Activated T-helper 1 cell treated with Interleukin-2 at 50 U/mL for 16 hours (primary cell): ENCODE measurements at regions not wholly inside any gene's neighbourhood (a gene's known extent, or its start where the extent isn't known, plus 50 kb on each side); places are given as distances from the start of the nearest gene placed in this dataset.
"Not testable (repeated sequence)": the region's sequence is repeated elsewhere in the genome, so short reads cannot be mapped to it uniquely, and the experiment has no call there.

Experiments
- DNase-seq: peaks from one replicate; pipeline ENCODE4 v3.0.0-alpha.2; 2020; ENCODE audit warnings: low read depth

- DNase-seq: no peak
These were observed 374.9 kb downstream of the MAGEB5 start for GRCh38 chrX:26590849-26591248.

GRCh38 chrX:26586570-26586969 lies 370.6 kb downstream of the MAGEB5 start:
- no peak for DNase-seq

GRCh38 chrX:26581091-26581490 lies 365.1 kb downstream of the MAGEB5 start:
- no peak for DNase-seq

- no peak for DNase-seq
These were observed 364.1 kb downstream of the MAGEB5 start for GRCh38 chrX:26580021-26580420.

- no peak for DNase-seq
These were observed 358.3 kb downstream of the MAGEB5 start for GRCh38 chrX:26574234-26574633.

GRCh38 chrX:26562156-26562555 lies 346.2 kb downstream of the MAGEB5 start:
- DNase-seq: no peak

GRCh38 chrX:26559855-26560254 lies 343.9 kb downstream of the MAGEB5 start:
- DNase-seq: no peak

GRCh38 chrX:26558719-26559386 lies 342.9 kb downstream of the MAGEB5 start:
- DNase-seq: no peak

GRCh38 chrX:26557691-26558321 lies 341.8 kb downstream of the MAGEB5 start:
- no peak for DNase-seq

- not testable (repeated sequence) for DNase-seq
These were observed 309.8 kb downstream of the MAGEB5 start for GRCh38 chrX:26525768-26526167.

GRCh38 chrX:26522501-26522900 lies 306.5 kb downstream of the MAGEB5 start:
- DNase-seq: no peak

GRCh38 chrX:26511589-26512363 lies 295.8 kb downstream of the MAGEB5 start:
- no peak for DNase-seq

- no peak for DNase-seq
These were observed 255.0 kb downstream of the MAGEB5 start for GRCh38 chrX:26470941-26471340.

- DNase-seq: no peak
These were observed 250.4 kb downstream of the MAGEB5 start for GRCh38 chrX:26466387-26466786.

GRCh38 chrX:26445288-26445687 lies 229.3 kb downstream of the MAGEB5 start:
- DNase-seq: no peak

GRCh38 chrX:26444417-26444816 lies 228.4 kb downstream of the MAGEB5 start:
- DNase-seq: not testable (repeated sequence)

GRCh38 chrX:26442340-26442739 lies 226.4 kb downstream of the MAGEB5 start:
- DNase-seq: no peak

- DNase-seq: no peak
These were observed 198.6 kb downstream of the MAGEB5 start for GRCh38 chrX:26414534-26414933.

- DNase-seq: no peak
These were observed 195.1 kb downstream of the MAGEB5 start for GRCh38 chrX:26411045-26411444.

GRCh38 chrX:26409636-26410035 lies 193.7 kb downstream of the MAGEB5 start:
- no peak for DNase-seq

- no peak for DNase-seq
These were observed 171.9 kb downstream of the MAGEB5 start for GRCh38 chrX:26387906-26388305.

- DNase-seq: no peak
These were observed 160.2 kb downstream of the MAGEB5 start for GRCh38 chrX:26376037-26376708.

- no peak for DNase-seq
These were observed 159.4 kb downstream of the MAGEB5 start for GRCh38 chrX:26375346-26375745.
